GM23338 (cell line): ENCODE measurements at regions not wholly inside any gene's neighbourhood (a gene's known extent, or its start where the extent isn't known, plus 50 kb on each side); places are given as distances from the start of the nearest gene placed in this dataset.
A peak's percentile ranks its signal among the peaks of the same experiment; 100 is the strongest.

Experiments used
- ATAC-seq: fragments of 200-7000 bp; cut with Tn5 transposase; 3 replicates; pipeline ENCODE4 v1.9.1; 2020
- DNase-seq: peaks from one replicate; pipeline ENCODE4 v3.0.0-alpha.2; 2015; ENCODE audit warnings: low spot score
- H2AFZ ChIP-seq: fragments of 200-600 bp; sonication (generic); 2 replicates; pipeline ENCODE4 v1.8.0; 2016; ENCODE audit warnings: antibody characterized with exemption, mild to moderate bottlenecking, moderate library complexity
- H3F3A ChIP-seq: fragments of 200-600 bp; sonication (generic); replicated peaks from 2 replicates; pipeline ENCODE4 v1.8.0; 2017; ENCODE audit warnings: antibody characterized with exemption, mixed run types, low read depth
- H3K27ac ChIP-seq: fragments of 200-600 bp; sonication (generic); 2 replicates; pipeline ENCODE4 v1.6.1; 2016; ENCODE audit warnings: low read depth
- H3K27me3 ChIP-seq: fragments of 200-600 bp; sonication (generic); 2 replicates; pipeline ENCODE4 v1.8.0; 2016; ENCODE audit warnings: mild to moderate bottlenecking, mixed run types, moderate library complexity; ENCODE audit not compliant: insufficient read depth
- H3K36me3 ChIP-seq: fragments of 200-600 bp; sonication (generic); 2 replicates; pipeline ENCODE4 v1.8.0; 2016; ENCODE audit warnings: mild to moderate bottlenecking; ENCODE audit not compliant: insufficient read depth
- H3K4me1 ChIP-seq: fragments of 200-600 bp; sonication (generic); 2 replicates; pipeline ENCODE4 v1.8.0; 2016; ENCODE audit warnings: mild to moderate bottlenecking, moderate library complexity; ENCODE audit not compliant: insufficient read depth
- H3K4me2 ChIP-seq: fragments of 200-600 bp; sonication (generic); 2 replicates; pipeline ENCODE4 v1.7.1; 2017; ENCODE audit warnings: mixed run types
- H3K4me3 ChIP-seq: fragments of 200-600 bp; sonication (generic); 2 replicates; pipeline ENCODE4 v1.6.1; 2016; ENCODE audit warnings: mixed run types
- H3K79me2 ChIP-seq: fragments of 200-600 bp; sonication (generic); replicated peaks from 2 replicates; pipeline ENCODE4 v1.8.0; 2017; ENCODE audit warnings: mild to moderate bottlenecking; ENCODE audit not compliant: insufficient read depth
- H3K9me2 ChIP-seq: fragments of 200-600 bp; sonication (generic); 2 replicates; pipeline ENCODE4 v1.8.0; 2017; ENCODE audit not compliant: insufficient read depth
- H4K20me1 ChIP-seq: fragments of 200-600 bp; sonication (generic); replicated peaks from 2 replicates; pipeline ENCODE4 v1.8.0; 2017; ENCODE audit warnings: mild to moderate bottlenecking; ENCODE audit not compliant: insufficient read depth
- H3K27ac Mint-ChIP-seq: 2 replicates; pipeline ENCODE4 v1.8.0; 2020; ENCODE audit warnings: inconsistent platforms, mild to moderate bottlenecking, moderate library complexity, mixed read lengths
- H3K27me3 Mint-ChIP-seq: 3 replicates; pipeline ENCODE4 v1.8.0; 2022; ENCODE audit warnings: low read depth, mild to moderate bottlenecking, moderate library complexity, mixed read lengths, inconsistent platforms; ENCODE audit not compliant: insufficient read depth, poor library complexity
- H3K36me3 Mint-ChIP-seq: 3 replicates; pipeline ENCODE4 v1.8.0; 2021; ENCODE audit warnings: low read depth, mild to moderate bottlenecking, inconsistent platforms, moderate library complexity, mixed read lengths
- H3K4me1 Mint-ChIP-seq: 3 replicates; pipeline ENCODE4 v1.8.0; 2020; ENCODE audit warnings: mild to moderate bottlenecking, inconsistent platforms, mixed read lengths
- H3K4me3 Mint-ChIP-seq: 3 replicates; pipeline ENCODE4 v1.8.0; 2021; ENCODE audit warnings: moderate library complexity, mild to moderate bottlenecking, inconsistent platforms, mixed read lengths
- H3K9me3 Mint-ChIP-seq: 3 replicates; pipeline ENCODE4 v1.8.0; 2020; ENCODE audit warnings: moderate library complexity, mild to moderate bottlenecking, inconsistent platforms, mixed read lengths
- CREB1 ChIP-seq: fragments of 250-450 bp; sonication (Bioruptor Pico); IDR thresholded peaks from 2 replicates; pipeline ENCODE4 v1.5.0; 2020; ENCODE audit warnings: low read depth, mild to moderate bottlenecking, moderate library complexity
- ETS1 ChIP-seq: IDR thresholded peaks from 2 replicates; pipeline ENCODE4 v1.6.1; 2016; ENCODE audit warnings: antibody characterized with exemption
- EZH2 ChIP-seq: fragments of 200-600 bp; sonication (generic); IDR thresholded peaks from one replicate; pipeline ENCODE4 v1.8.0; 2017; ENCODE audit warnings: antibody characterized with exemption, mild to moderate bottlenecking, low read depth; ENCODE audit not compliant: unreplicated experiment
- JUNB ChIP-seq: IDR thresholded peaks from one replicate; pipeline ENCODE4 v1.6.1; 2016; ENCODE audit warnings: antibody characterized with exemption; ENCODE audit not compliant: unreplicated experiment
- NANOG ChIP-seq: IDR thresholded peaks from 2 replicates; pipeline ENCODE4 v1.6.1; 2016; ENCODE audit warnings: antibody characterized with exemption, borderline replicate concordance
- POLR2AphosphoS5 ChIP-seq: IDR thresholded peaks from 2 replicates; pipeline ENCODE4 v1.6.1; 2016; ENCODE audit warnings: antibody characterized with exemption, low read depth
- REST ChIP-seq: IDR thresholded peaks from one replicate; pipeline ENCODE4 v1.6.1; 2018; ENCODE audit warnings: antibody characterized with exemption; ENCODE audit not compliant: unreplicated experiment
- ZNF114 ChIP-seq: fragments of 250-450 bp; sonication (Bioruptor Pico); IDR thresholded peaks from 2 replicates; pipeline ENCODE4 v1.5.0; 2020; ENCODE audit warnings: mild to moderate bottlenecking, moderate library complexity

- Mint-ChIP-seq H3K27me3 (peaks cover 2% of the 10 kb centered on the region), H3K27ac (no peak overlapping the region; the same call in 1 of the 2 replicates), H3K9me3 (0 out of 3 replicates have a peak, but pooled peaks cover 2% of the 10 kb centered on the region), H3K4me1 (peaks cover 15% of the 10 kb centered on the region), H3K36me3 (no peaks in the 10 kb centered on the region), H3K4me3 (no peak overlapping the region)
- no peaks in the 10 kb centered on the region for H3K79me2 ChIP-seq
- no peaks in the 10 kb centered on the region for H4K20me1 ChIP-seq
- ATAC-seq, result no peak
- TF ChIP-seq POLR2AphosphoS5 (no peak), ZNF114 (CRISPR knock-in tag) (no peak), CREB1 (CRISPR knock-in tag) (no peak), EZH2 (no peak), ETS1 (no peak)
- H3K36me3 ChIP-seq, result no peaks in the 10 kb centered on the region
- H2AFZ ChIP-seq, result peak overlapping the region; percentile 36; the same call in 1 of the 2 replicates
- no peak for DNase-seq
- H3K4me2 ChIP-seq, result no peak overlapping the region
- no peaks in the 10 kb centered on the region for H3K4me1 ChIP-seq
- no peaks in the 10 kb centered on the region for H3K27me3 ChIP-seq
- no peaks in the 10 kb centered on the region for H3F3A ChIP-seq
- no peak overlapping the region for H3K27ac ChIP-seq
- H3K9me2 ChIP-seq, result peaks cover 3% of the 10 kb centered on the region; the same call in 1 of the 2 replicates
- H3K4me3 ChIP-seq, result no peak overlapping the region
Observed at GRCh38 chr3:26838026-26838425, 215.5 kb downstream of the LRRC3B start.

- H3K79me2 ChIP-seq, result no peaks in the 10 kb centered on the region
- H3F3A ChIP-seq, result no peaks in the 10 kb centered on the region
- no peak overlapping the region for H3K27ac ChIP-seq
- H3K36me3 Mint-ChIP-seq, result no peaks in the 10 kb centered on the region
- H3K27ac Mint-ChIP-seq, result no peak overlapping the region
- no peak overlapping the region for H3K4me2 ChIP-seq
- no peaks in the 10 kb centered on the region for H3K4me1 ChIP-seq
- no peak overlapping the region for H3K4me3 Mint-ChIP-seq
- no peak for DNase-seq
- H3K4me1 Mint-ChIP-seq, result peaks cover 15% of the 10 kb centered on the region
- no peak for TF ChIP-seq POLR2AphosphoS5
- no peak for TF ChIP-seq EZH2
- TF ChIP-seq CREB1 (CRISPR knock-in tag), result no peak
- no peak for TF ChIP-seq NANOG
- no peak for TF ChIP-seq ETS1
- TF ChIP-seq JUNB, result no peak
- no peak for TF ChIP-seq ZNF114 (CRISPR knock-in tag)
- TF ChIP-seq REST, result no peak
- H2AFZ ChIP-seq, result no peak overlapping the region
- H3K36me3 ChIP-seq, result no peaks in the 10 kb centered on the region
- no peaks in the 10 kb centered on the region for H3K27me3 ChIP-seq
- H3K27me3 Mint-ChIP-seq, result peaks cover 2% of the 10 kb centered on the region
- ATAC-seq, result no peak
- no peaks in the 10 kb centered on the region for H3K9me3 Mint-ChIP-seq
- no peaks in the 10 kb centered on the region; the same call in 1 of the 2 replicates for H3K9me2 ChIP-seq
- H4K20me1 ChIP-seq, result no peaks in the 10 kb centered on the region
- no peak overlapping the region for H3K4me3 ChIP-seq
Observed at GRCh38 chr3:26839001-26839400, 216.4 kb downstream of the LRRC3B start.
